ENCODE measurements at regions not wholly inside any gene's neighbourhood (a gene's known extent, or its start where the extent isn't known, plus 50 kb on each side); places are given as distances from the start of the nearest gene placed in this dataset.

- Histone ChIP-seq H3K27me3 (replicated peaks) (no peaks in the 10 kb centered on the region), H3K27ac (no peak overlapping the region), H3K36me3 (replicated peaks) (no peaks in the 10 kb centered on the region), H3K4me3 (ENCODE audit: low read depth, low read length) (no peak overlapping the region)
- DNase-seq: no peak
- in situ Hi-C loops (cut with HindIII; ENCODE audit: low pct_ligation_motif_present, low sequenced_read_pairs): no loop called here
- TF ChIP-seq CTCF (IDR thresholded peaks at IDR 0.05; ENCODE audit: low read depth, low read length, missing control alignments): no peak
Observed at GRCh38 chr5:10921160-10921559, 160.1 kb upstream of the DAP start.

- no peak for DNase-seq
- TF ChIP-seq CTCF (IDR thresholded peaks at IDR 0.05; ENCODE audit: low read depth, low read length, missing control alignments): no peak
- Histone ChIP-seq H3K27me3 (replicated peaks) (no peaks in the 10 kb centered on the region), H3K36me3 (replicated peaks) (no peaks in the 10 kb centered on the region), H3K4me3 (ENCODE audit: low read depth, low read length) (no peak overlapping the region), H3K27ac (no peak overlapping the region)
- in situ Hi-C loops (cut with HindIII; ENCODE audit: low pct_ligation_motif_present, low sequenced_read_pairs): no loop called here
Observed at GRCh38 chr5:10920400-10920799, 159.4 kb upstream of the DAP start.

GRCh38 chr5:10914741-10915480 lies 153.9 kb upstream of the DAP start:
- in situ Hi-C loops (cut with HindIII; ENCODE audit: low pct_ligation_motif_present, low sequenced_read_pairs): no loop called here
- DNase-seq: no peak
- Histone ChIP-seq H3K27ac (no peak overlapping the region), H3K4me3 (ENCODE audit: low read depth, low read length) (no peak overlapping the region), H3K27me3 (replicated peaks) (no peaks in the 10 kb centered on the region), H3K36me3 (replicated peaks) (no peaks in the 10 kb centered on the region)
- no peak for TF ChIP-seq CTCF (IDR thresholded peaks at IDR 0.05; ENCODE audit: low read depth, low read length, missing control alignments)

GRCh38 chr5:10913841-10914240 lies 152.8 kb upstream of the DAP start:
- no peak overlapping the region for H3K4me3 ChIP-seq (ENCODE audit: low read depth, low read length)
- no peak for TF ChIP-seq CTCF (IDR thresholded peaks at IDR 0.05; ENCODE audit: low read depth, low read length, missing control alignments)
- in situ Hi-C loops (cut with HindIII; ENCODE audit: low pct_ligation_motif_present, low sequenced_read_pairs): no loop called here
- no peaks in the 10 kb centered on the region for H3K27me3 ChIP-seq (replicated peaks)
- no peaks in the 10 kb centered on the region for H3K36me3 ChIP-seq (replicated peaks)
- H3K27ac ChIP-seq: no peak overlapping the region
- DNase-seq: peak; percentile 85

GRCh38 chr5:10913181-10913810 lies 152.3 kb upstream of the DAP start:
- no peak for TF ChIP-seq CTCF (IDR thresholded peaks at IDR 0.05; ENCODE audit: low read depth, low read length, missing control alignments)
- in situ Hi-C loops (cut with HindIII; ENCODE audit: low pct_ligation_motif_present, low sequenced_read_pairs): no loop called here
- Histone ChIP-seq H3K4me3 (ENCODE audit: low read depth, low read length) (no peak overlapping the region), H3K27ac (no peak overlapping the region), H3K27me3 (replicated peaks) (no peaks in the 10 kb centered on the region), H3K36me3 (replicated peaks) (no peaks in the 10 kb centered on the region)
- no peak for DNase-seq

All from brain microvascular endothelial cell (primary cell).